K562 (cell line): ENCODE measurements at regions not wholly inside any gene's neighbourhood (a gene's known extent, or its start where the extent isn't known, plus 50 kb on each side); places are given as distances from the start of the nearest gene placed in this dataset.

ENCODE experiments used
- ATAC-seq: fragments of 200-7000 bp; cut with Tn5 transposase; 3 replicates; pipeline ENCODE4 v1.9.1; 2020; ENCODE audit warnings: moderate library complexity
- BruUV-seq: library from RNA; stranded (reverse); fragments of 400-500 nt; replicated peaks from 2 replicates; lab custom pipeline; 2021; lab: Mats Ljungman, UMichigan
- CTCF ChIA-PET: fragments of 300-600 bp; formaldehyde crosslinking; extraction: SDS; loops from one replicate; lab custom pipeline; 2021; ENCODE audit warnings: low intra/inter-chr PET ratio; lab: Yijun Ruan, JAX
- POLR2A ChIA-PET: fragments of 300-600, 350-650 bp; sonication (Branson Sonifier 250); formaldehyde crosslinking; extraction: SDS; loops from one replicate; lab custom pipeline; 2021; ENCODE audit warnings: antibody characterized with exemption, inconsistent platforms; lab: Yijun Ruan, JAX
- DNase-seq, 4 experiments: peaks; one replicate each; pipeline versions ENCODE4 v3.0.0 to v3.0.0-alpha.2; 2011 to 2018; ENCODE audit warnings: low spot score in 3 of 4, mixed read lengths in 3 of 4; ENCODE audit errors: extremely low read depth in 1 of 4
- FAIRE-seq: peaks from 2 replicates; lab custom pipeline; 2011; peaks lifted over from hg19 to GRCh38; lab: Jason Lieb, UNC
- H2AFZ ChIP-seq: 2 replicates; pipeline ENCODE4 v1.6.0; 2011; ENCODE audit warnings: low read depth, low read length, control low read depth, inconsistent platforms
- H3K27ac ChIP-seq: fragments of 200-600 bp; 3 replicates; pipeline ENCODE4 v1.8.0; 2011; ENCODE audit warnings: low read depth, mild to moderate bottlenecking, control low read depth, inconsistent platforms, low read length, moderate library complexity, mixed read lengths; ENCODE audit errors: extremely low read depth
- H3K27me3 ChIP-seq, 2 experiments: fragments of 300-600 bp in 1 of 2; 2 replicates in 1 of 2; 3 replicates in 1 of 2; pipeline versions ENCODE4 v1.6.0 to v1.8.0; 2011; ENCODE audit warnings: inconsistent platforms in 2 of 2, low read length in 2 of 2, mild to moderate bottlenecking in 1 of 2, mixed read lengths in 1 of 2, moderate library complexity in 1 of 2; ENCODE audit not compliant: control insufficient read depth in 2 of 2, insufficient read depth in 2 of 2
- H3K36me3 ChIP-seq: fragments of 300-600 bp; 3 replicates; pipeline ENCODE4 v1.8.0; 2011; ENCODE audit warnings: mild to moderate bottlenecking, low read length, inconsistent platforms; ENCODE audit not compliant: control insufficient read depth, insufficient read depth
- H3K4me1 ChIP-seq, 2 experiments: fragments of 200-600 bp in 1 of 2; replicated peaks in 1 of 2; 2 replicates in 1 of 2; 3 replicates in 1 of 2; pipeline versions ENCODE4 v1.5.1 to v1.8.0; 2011; ENCODE audit warnings: inconsistent platforms in 2 of 2, low read length in 2 of 2, mild to moderate bottlenecking in 1 of 2, mixed read lengths in 1 of 2, moderate library complexity in 1 of 2; ENCODE audit not compliant: control insufficient read depth in 2 of 2, insufficient read depth in 2 of 2
- H3K4me2 ChIP-seq: 2 replicates; pipeline ENCODE4 v1.6.1; 2011; ENCODE audit warnings: low read length, control low read depth, inconsistent platforms, mixed read lengths; ENCODE audit not compliant: insufficient read depth
- H3K4me3 ChIP-seq: fragments of 200-600 bp; sonication (generic), shearing (Covaris generic); 2 replicates; pipeline ENCODE4 v1.5.1; 2016; ENCODE audit warnings: control low read depth, inconsistent platforms
- H3K79me2 ChIP-seq: fragments of 200-600 bp; 3 replicates; pipeline ENCODE4 v1.8.0; 2011; ENCODE audit warnings: low read length, inconsistent platforms; ENCODE audit not compliant: control insufficient read depth, insufficient read depth
- H3K9ac ChIP-seq, 2 experiments: 2 replicates each; pipeline versions ENCODE4 v1.6.0 to v1.6.1; 2011; ENCODE audit warnings: low read depth in 2 of 2, low read length in 2 of 2, control low read depth in 1 of 2, inconsistent platforms in 1 of 2, mild to moderate bottlenecking in 1 of 2, mixed read lengths in 1 of 2; ENCODE audit not compliant: insufficient read depth in 1 of 2
- H3K9me1 ChIP-seq: one replicate; pipeline ENCODE4 v1.6.0; 2011; ENCODE audit warnings: inconsistent platforms, mild to moderate bottlenecking, low read length, moderate library complexity; ENCODE audit not compliant: control insufficient read depth, insufficient read depth
- H3K9me3 ChIP-seq: replicated peaks from 2 replicates; pipeline ENCODE4 v1.5.1; 2011; ENCODE audit warnings: low read depth, low read length, inconsistent platforms; ENCODE audit not compliant: control insufficient read depth, insufficient read depth
- H4K20me1 ChIP-seq: replicated peaks from 2 replicates; pipeline ENCODE4 v1.6.1; 2011; ENCODE audit warnings: low read length, inconsistent platforms, mixed read lengths; ENCODE audit not compliant: control insufficient read depth, insufficient read depth
- CTCF ChIP-seq, 3 experiments: IDR thresholded peaks in 2 of 3; conservative IDR thresholded peaks in 1 of 3; 2 replicates each; pipeline ENCODE4 v1.5.1; 2011 to 2012; ENCODE audit warnings: low read length in 3 of 3, mild to moderate bottlenecking in 3 of 3, control low read depth in 2 of 3, improper control_type of control experiment in 1 of 3, inconsistent platforms in 1 of 3, low read depth in 1 of 3, mixed read lengths in 1 of 3, moderate library complexity in 1 of 3; ENCODE audit not compliant: insufficient read depth in 2 of 3
- FOXP1 ChIP-seq: sonication (generic); formaldehyde crosslinking; IDR thresholded peaks from 2 replicates; pipeline ENCODE4 v1.8.0; 2022; ENCODE audit warnings: mild to moderate bottlenecking, missing genetic modification reagents
- TAF15 ChIP-seq: fragments of 200-400 bp; formaldehyde crosslinking; IDR thresholded peaks from 2 replicates; pipeline ENCODE4 v1.6.1; 2017; ENCODE audit warnings: mild to moderate bottlenecking, low read depth, low read length, moderate library complexity
- WGBS: fragments of 100-300 bp; shearing (Covaris generic); methylation state at CpG from one replicate; pipeline ENCODE4 v1.1.6; 2016; ENCODE audit warnings: low coverage, mixed read lengths; ENCODE audit not compliant: insufficient coverage; ENCODE audit errors: missing lambda C conversion rate; 5-methylcytosine and 5-hydroxymethylcytosine counted together
- in situ Hi-C: fragments of 300-500 bp; cut with MboI; formaldehyde crosslinking; loops from 4 replicates; pipeline ENCODE4 v1.15.0; 2018; ENCODE audit warnings: inconsistent platforms, mixed read lengths
- intact Hi-C: fragments of 100-400 bp; cut with micrococcal nuclease; formaldehyde crosslinking; loops from 2 replicates; pipeline ENCODE4 v1.14.2; 2022

GRCh38 chr15:58246041-58246440 lies 107.9 kb downstream of the AQP9 start:
- Histone ChIP-seq H3K27me3 (no peaks in the 10 kb centered on the region), H3K9me3 (no peaks in the 10 kb centered on the region), H4K20me1 (0 out of 2 replicates have a peak, but pooled peaks cover 3% of the 10 kb centered on the region), H3K9ac (no peak overlapping the region), H3K4me3 (no peak overlapping the region), H3K36me3 (no peaks in the 10 kb centered on the region), H3K79me2 (no peaks in the 10 kb centered on the region), H2AFZ (no peak overlapping the region), H3K4me2 (no peak overlapping the region), H3K9me1 (no peaks in the 10 kb centered on the region), H3K4me1 (peaks cover 0 to 5% of the 10 kb centered on the region in 2 experiments; a peak in 2 of 5 replicates), H3K27ac (no peak overlapping the region)
- TF ChIP-seq CTCF (IDR thresholded peaks at IDR 0.05 in 2 of 3, conservative IDR thresholded peaks at IDR 0.05 in 1 of 3; ENCODE audit: insufficient read depth in 2 of 3, low read depth in 1 of 3, low read length in 3 of 3) = peak in 1 of 3 experiments; percentile 12; a peak in 1 of 6 replicates
- TF ChIP-seq TAF15 = no peak
- no peak for TF ChIP-seq FOXP1 (CRISPR knock-in tag)
- FAIRE-seq = no peak
- BruUV-seq = no TSS peak
- ATAC-seq = no peak
- 25% methylated on average over 3 of the region's 3 CpGs for WGBS
- ChIA-PET CTCF (no interaction called here), POLR2A (interaction anchor here (0.8 kb wide), 1 partner anchor 261 kb away, joined by 4 read pairs; no protein-coding TSS in a partner anchor)
- DNase-seq = no peak
- intact Hi-C loops = no loop called here
- in situ Hi-C loops = no loop called here
